Gastroesophageal sphincter (tissue), 4 donors: ENCODE measurements at regions not wholly inside any gene's neighbourhood (a gene's known extent, or its start where the extent isn't known, plus 50 kb on each side); places are given as distances from the start of the nearest gene placed in this dataset.

Experiments
- ATAC-seq: fragments of 150-250 bp; one replicate; pipeline ENCODE4 v1.9.1; 2016; ENCODE audit warnings: mild to moderate bottlenecking, moderate library complexity
- H3K27ac ChIP-seq, 4 donors: fragments of 200-600 bp; sonication (generic) in 3 of 4; 1 replicate in 3 of 4; 2 replicates in 1 of 4; pipeline ENCODE4 v1.5.1; 2016 to 2019
- H3K27me3 ChIP-seq: fragments of 200-600 bp; sonication (generic); one replicate; pipeline ENCODE4 v1.5.1; 2019
- H3K36me3 ChIP-seq, 2 donors: fragments of 200-600 bp; sonication (generic); one replicate each; pipeline ENCODE4 v1.5.1; 2019; ENCODE audit warnings: control low read depth in 1 of 2
- H3K4me1 ChIP-seq, 3 donors: fragments of 200-600 bp; sonication (generic); 1 replicate in 2 of 3; 2 replicates in 1 of 3; pipeline ENCODE4 v1.5.1; 2016 to 2019; ENCODE audit warnings: control low read depth in 2 of 3
- H3K4me3 ChIP-seq, 2 donors: fragments of 200-600 bp; sonication (generic); one replicate each; pipeline ENCODE4 v1.5.1; 2019; ENCODE audit warnings: mild to moderate bottlenecking in 1 of 2, moderate library complexity in 1 of 2
- H3K9me3 ChIP-seq, 3 donors: fragments of 200-600 bp; sonication (generic); one replicate each; pipeline ENCODE4 v1.5.1; 2017 to 2019; ENCODE audit warnings: control low read depth in 2 of 3
- CTCF ChIP-seq, 4 experiments: fragments of 200-600 bp in 2 of 4; fragments of 450-650 bp in 2 of 4; sonication (generic) in 1 of 4; IDR thresholded peaks; one replicate each; pipeline ENCODE4 v1.5.1; 2017 to 2019; ENCODE audit warnings: antibody characterized with exemption in 4 of 4, mild to moderate bottlenecking in 2 of 4, moderate library complexity in 2 of 4
- EP300 ChIP-seq: sonication (generic); formaldehyde crosslinking; IDR thresholded peaks from one replicate; pipeline ENCODE4 v1.6.1; 2017; ENCODE audit warnings: antibody characterized with exemption, mild to moderate bottlenecking
- POLR2A ChIP-seq, 2 donors: fragments of 450-650 bp; IDR thresholded peaks; one replicate each; pipeline ENCODE4 v1.6.1; 2017; ENCODE audit warnings: antibody characterized with exemption in 2 of 2, mild to moderate bottlenecking in 2 of 2, moderate library complexity in 1 of 2
- POLR2AphosphoS5 ChIP-seq: sonication (generic); formaldehyde crosslinking; IDR thresholded peaks from one replicate; pipeline ENCODE4 v1.6.1; 2017; ENCODE audit warnings: antibody characterized with exemption
- WGBS, 2 donors: methylation state at CpG; one replicate each; pipeline ENCODE4 v1.1.5; 2018; ENCODE audit warnings: low coverage in 1 of 2; 5-methylcytosine and 5-hydroxymethylcytosine counted together

GRCh38 chr9:25917731-25918362 is 239.6 kb upstream of the TUSC1 start:
- no peak for ATAC-seq
- no peaks in the 10 kb centered on the region for H3K9me3 ChIP-seq
- H3K4me1 ChIP-seq = no peaks in the 10 kb centered on the region
- H3K36me3 ChIP-seq = no peaks in the 10 kb centered on the region
- H3K4me3 ChIP-seq = no peak overlapping the region
- no peak overlapping the region for H3K27ac ChIP-seq
- TF ChIP-seq POLR2AphosphoS5 (no peak), CTCF (IDR thresholded peaks at IDR 0.05) (no peak), EP300 (no peak), POLR2A (IDR thresholded peaks at IDR 0.05) (no peak)
- no peaks in the 10 kb centered on the region for H3K27me3 ChIP-seq

GRCh38 chr9:25913806-25914205 is 235.6 kb upstream of the TUSC1 start:
- H3K4me3 ChIP-seq = no peak overlapping the region

GRCh38 chr9:25904701-25905100 is 226.5 kb upstream of the TUSC1 start:
- 60% methylated on average over 1 of the region's 1 CpG; no CpG with 5 or more reads in 1 of the 2 donors for WGBS, 2 donors
- no peaks in the 10 kb centered on the region for H3K4me1 ChIP-seq
- TF ChIP-seq POLR2AphosphoS5 (no peak), EP300 (no peak)
- H3K36me3 ChIP-seq = no peaks in the 10 kb centered on the region
- no peaks in the 10 kb centered on the region for H3K9me3 ChIP-seq
- H3K27ac ChIP-seq = no peak overlapping the region
- H3K27me3 ChIP-seq = no peaks in the 10 kb centered on the region
- no peak for ATAC-seq
- no peak overlapping the region for H3K4me3 ChIP-seq

More at GRCh38 chr9:25913806-25914205, 235.6 kb upstream of the TUSC1 start:
- Histone ChIP-seq H3K4me1 (no peaks in the 10 kb centered on the region), H3K27ac (no peak overlapping the region), H3K27me3 (no peaks in the 10 kb centered on the region), H3K9me3 (no peaks in the 10 kb centered on the region), H3K36me3 (no peaks in the 10 kb centered on the region)
- no peak for ATAC-seq
- TF ChIP-seq POLR2A (IDR thresholded peaks at IDR 0.05) = no peak
- WGBS, 2 donors = 63 to 67% methylated on average over 4 of the region's 4 CpGs

GRCh38 chr9:25891527-25891926 is 213.3 kb upstream of the TUSC1 start:
- ATAC-seq = no peak
- Histone ChIP-seq H3K36me3 (no peaks in the 10 kb centered on the region), H3K4me1 (no peaks in the 10 kb centered on the region), H3K4me3 (no peak overlapping the region), H3K27ac (no peak overlapping the region), H3K9me3 (peaks cover 0 to 13% (median 0%) of the 10 kb centered on the region in 3 donors), H3K27me3 (no peaks in the 10 kb centered on the region)
- 59% methylated on average over 3 of the region's 3 CpGs; no CpG with 5 or more reads in 1 of the 2 donors for WGBS, 2 donors
- no peak for TF ChIP-seq EP300
- no peak for TF ChIP-seq POLR2AphosphoS5
- no peak for TF ChIP-seq CTCF (IDR thresholded peaks at IDR 0.05)
- TF ChIP-seq POLR2A (IDR thresholded peaks at IDR 0.05) = no peak

GRCh38 chr9:25889661-25890060 is 211.4 kb upstream of the TUSC1 start:
- WGBS, 2 donors = 41 to 47% methylated on average over 1 of the region's 1 CpG
- H3K9me3 ChIP-seq = peaks cover 0 to 11% (median 0%) of the 10 kb centered on the region in 3 donors
- H3K27me3 ChIP-seq = no peaks in the 10 kb centered on the region
- ATAC-seq = no peak
- no peaks in the 10 kb centered on the region for H3K4me1 ChIP-seq
- H3K27ac ChIP-seq = no peak overlapping the region
- no peak for TF ChIP-seq CTCF (IDR thresholded peaks at IDR 0.05)
- TF ChIP-seq POLR2AphosphoS5 = no peak
- no peak for TF ChIP-seq POLR2A (IDR thresholded peaks at IDR 0.05)
- no peak for TF ChIP-seq EP300
- H3K4me3 ChIP-seq = no peak overlapping the region
- no peaks in the 10 kb centered on the region for H3K36me3 ChIP-seq

GRCh38 chr9:25876248-25876647 is 198.0 kb upstream of the TUSC1 start:
- Histone ChIP-seq H3K9me3 (peaks cover 0 to 11% (median 0%) of the 10 kb centered on the region in 3 donors), H3K4me1 (no peaks in the 10 kb centered on the region), H3K4me3 (no peak overlapping the region), H3K27me3 (no peaks in the 10 kb centered on the region), H3K36me3 (no peaks in the 10 kb centered on the region), H3K27ac (no peak overlapping the region)
- TF ChIP-seq POLR2A (IDR thresholded peaks at IDR 0.05) (no peak), CTCF (IDR thresholded peaks at IDR 0.05) (no peak), POLR2AphosphoS5 (no peak), EP300 (no peak)
- WGBS, 2 donors = 76 to 100% methylated on average over 1 of the region's 1 CpG
- ATAC-seq = no peak
